IgD-negative memory B cell (primary cell): ENCODE measurements at regions not wholly inside any gene's neighbourhood (a gene's known extent, or its start where the extent isn't known, plus 50 kb on each side); places are given as distances from the start of the nearest gene placed in this dataset.

Experiments
- H3K27ac Mint-ChIP-seq, 3 donors: one replicate each; pipeline ENCODE4 v1.8.0; 2020 to 2022; ENCODE audit warnings: mild to moderate bottlenecking in 3 of 3, mixed read lengths in 3 of 3, moderate library complexity in 1 of 3
- H3K27me3 Mint-ChIP-seq: one replicate; pipeline ENCODE4 v1.8.0; 2021; ENCODE audit warnings: mixed read lengths
- H3K36me3 Mint-ChIP-seq: one replicate; pipeline ENCODE4 v1.8.0; 2020; ENCODE audit warnings: mild to moderate bottlenecking, mixed read lengths
- H3K4me1 Mint-ChIP-seq, 3 donors: one replicate each; pipeline ENCODE4 v1.8.0; 2020 to 2022; ENCODE audit warnings: mixed read lengths in 3 of 3, mild to moderate bottlenecking in 1 of 3
- H3K4me3 Mint-ChIP-seq, 4 donors: one replicate each; pipeline ENCODE4 v1.8.0; 2020 to 2022; ENCODE audit warnings: mild to moderate bottlenecking in 4 of 4, mixed read lengths in 4 of 4, moderate library complexity in 3 of 4
- H3K9me3 Mint-ChIP-seq, 3 donors: one replicate each; pipeline ENCODE4 v1.8.0; 2020 to 2021; ENCODE audit warnings: mixed read lengths in 3 of 3, mild to moderate bottlenecking in 1 of 3

- H3K36me3 Mint-ChIP-seq: no peaks in the 10 kb centered on the region
- H3K4me1 Mint-ChIP-seq: no peaks in the 10 kb centered on the region
- peaks cover 1% of the 10 kb centered on the region for H3K27me3 Mint-ChIP-seq
- no peak overlapping the region for H3K27ac Mint-ChIP-seq
- H3K4me3 Mint-ChIP-seq: no peak overlapping the region
- H3K9me3 Mint-ChIP-seq: no peaks in the 10 kb centered on the region
Observed at GRCh38 chr2:58436872-58437271, 195.7 kb upstream of the FANCL start.

- peaks cover 1% of the 10 kb centered on the region for H3K27me3 Mint-ChIP-seq
- H3K36me3 Mint-ChIP-seq: no peaks in the 10 kb centered on the region
Observed at GRCh38 chr2:58435246-58435645, 194.1 kb upstream of the FANCL start.

GRCh38 chr2:58434692-58435091 is 193.6 kb upstream of the FANCL start:
- Mint-ChIP-seq H3K4me1 (peaks cover 0 to 4% (median 0%) of the 10 kb centered on the region in 3 donors), H3K36me3 (no peaks in the 10 kb centered on the region), H3K4me3 (no peak overlapping the region), H3K27ac (no peak overlapping the region), H3K9me3 (no peaks in the 10 kb centered on the region), H3K27me3 (peaks cover 1% of the 10 kb centered on the region)

More at GRCh38 chr2:58435246-58435645, 194.1 kb upstream of the FANCL start:
- Mint-ChIP-seq H3K27ac (no peak overlapping the region), H3K4me1 (no peaks in the 10 kb centered on the region), H3K4me3 (no peak overlapping the region), H3K9me3 (no peaks in the 10 kb centered on the region)

- Mint-ChIP-seq H3K9me3 (no peaks in the 10 kb centered on the region), H3K27me3 (peaks cover 13% of the 10 kb centered on the region), H3K4me1 (peaks cover 0 to 7% (median 7%) of the 10 kb centered on the region in 3 donors), H3K36me3 (no peaks in the 10 kb centered on the region), H3K4me3 (no peak overlapping the region), H3K27ac (no peak overlapping the region)
Observed at GRCh38 chr2:58432491-58433170, 191.5 kb upstream of the FANCL start.

GRCh38 chr2:58429014-58429875 is 188.1 kb upstream of the FANCL start:
- peaks cover 0 to 18% (median 11%) of the 10 kb centered on the region in 3 donors for H3K4me1 Mint-ChIP-seq
- no peaks in the 10 kb centered on the region for H3K9me3 Mint-ChIP-seq

GRCh38 chr2:58428096-58429013 is 187.2 kb upstream of the FANCL start:
- Mint-ChIP-seq H3K9me3 (no peaks in the 10 kb centered on the region), H3K4me3 (peak overlapping the region; percentile 45 to 82 (median 74)), H3K27me3 (peaks cover 27% of the 10 kb centered on the region), H3K27ac (no peak overlapping the region), H3K4me1 (peaks cover 0 to 18% (median 11%) of the 10 kb centered on the region in 3 donors), H3K36me3 (no peaks in the 10 kb centered on the region)

More at GRCh38 chr2:58429014-58429875, 188.1 kb upstream of the FANCL start:
- Mint-ChIP-seq H3K36me3 (no peaks in the 10 kb centered on the region), H3K27ac (no peak overlapping the region), H3K4me3 (peak overlapping the region in 3 of 4 donors; percentile 13 to 84 (median 70)), H3K27me3 (peaks cover 27% of the 10 kb centered on the region)

GRCh38 chr2:58427572-58428095 is 186.5 kb upstream of the FANCL start:
- Mint-ChIP-seq H3K4me1 (peaks cover 0 to 18% (median 11%) of the 10 kb centered on the region in 3 donors), H3K36me3 (no peaks in the 10 kb centered on the region), H3K9me3 (no peaks in the 10 kb centered on the region), H3K4me3 (peak overlapping the region; percentile 45 to 82 (median 74)), H3K27me3 (peaks cover 27% of the 10 kb centered on the region), H3K27ac (no peak overlapping the region)

- H3K9me3 Mint-ChIP-seq: no peaks in the 10 kb centered on the region
- no peaks in the 10 kb centered on the region for H3K36me3 Mint-ChIP-seq
Observed at GRCh38 chr2:58425368-58425767, 184.2 kb upstream of the FANCL start.

GRCh38 chr2:58419983-58420382 is 178.9 kb upstream of the FANCL start:
- H3K27me3 Mint-ChIP-seq: no peaks in the 10 kb centered on the region

More at GRCh38 chr2:58425368-58425767, 184.2 kb upstream of the FANCL start:
- peaks cover 27% of the 10 kb centered on the region for H3K27me3 Mint-ChIP-seq
- peaks cover 0 to 18% (median 11%) of the 10 kb centered on the region in 3 donors for H3K4me1 Mint-ChIP-seq
- H3K4me3 Mint-ChIP-seq: no peak overlapping the region
- H3K27ac Mint-ChIP-seq: no peak overlapping the region

GRCh38 chr2:58416696-58417095 is 175.6 kb upstream of the FANCL start:
- Mint-ChIP-seq H3K27ac (no peak overlapping the region), H3K4me3 (no peak overlapping the region), H3K27me3 (peaks cover 2% of the 10 kb centered on the region), H3K36me3 (no peaks in the 10 kb centered on the region), H3K4me1 (no peaks in the 10 kb centered on the region), H3K9me3 (peaks cover 0 to 5% (median 0%) of the 10 kb centered on the region in 3 donors)

More at GRCh38 chr2:58419983-58420382, 178.9 kb upstream of the FANCL start:
- H3K9me3 Mint-ChIP-seq: peaks cover 0 to 5% (median 0%) of the 10 kb centered on the region in 3 donors
- H3K27ac Mint-ChIP-seq: no peak overlapping the region
- H3K4me3 Mint-ChIP-seq: no peak overlapping the region
- no peaks in the 10 kb centered on the region for H3K36me3 Mint-ChIP-seq
- H3K4me1 Mint-ChIP-seq: no peaks in the 10 kb centered on the region

- no peaks in the 10 kb centered on the region for H3K4me1 Mint-ChIP-seq
- H3K27ac Mint-ChIP-seq: no peak overlapping the region
- H3K36me3 Mint-ChIP-seq: no peaks in the 10 kb centered on the region
- peaks cover 2% of the 10 kb centered on the region for H3K27me3 Mint-ChIP-seq
- no peak overlapping the region for H3K4me3 Mint-ChIP-seq
- peaks cover 0 to 5% (median 0%) of the 10 kb centered on the region in 3 donors for H3K9me3 Mint-ChIP-seq
Observed at GRCh38 chr2:58414506-58414905, 173.4 kb upstream of the FANCL start.

GRCh38 chr2:58410549-58410948 is 169.4 kb upstream of the FANCL start:
- Mint-ChIP-seq H3K36me3 (no peaks in the 10 kb centered on the region), H3K27ac (no peak overlapping the region), H3K9me3 (no peaks in the 10 kb centered on the region), H3K4me1 (no peaks in the 10 kb centered on the region), H3K4me3 (no peak overlapping the region), H3K27me3 (peaks cover 2% of the 10 kb centered on the region)

- Mint-ChIP-seq H3K27ac (no peak overlapping the region), H3K4me3 (no peak overlapping the region), H3K4me1 (no peaks in the 10 kb centered on the region), H3K36me3 (no peaks in the 10 kb centered on the region), H3K27me3 (no peaks in the 10 kb centered on the region), H3K9me3 (no peaks in the 10 kb centered on the region)
Observed at GRCh38 chr2:58407487-58407886, 166.4 kb upstream of the FANCL start.

GRCh38 chr2:58405341-58405740 is 164.2 kb upstream of the FANCL start:
- Mint-ChIP-seq H3K36me3 (no peaks in the 10 kb centered on the region), H3K9me3 (no peaks in the 10 kb centered on the region), H3K4me3 (no peak overlapping the region), H3K4me1 (no peaks in the 10 kb centered on the region), H3K27me3 (no peaks in the 10 kb centered on the region), H3K27ac (peak overlapping the region in 1 of 3 donors; percentile 17)
